H1 (cell line): ENCODE measurements at regions not wholly inside any gene's neighbourhood (a gene's known extent, or its start where the extent isn't known, plus 50 kb on each side); places are given as distances from the start of the nearest gene placed in this dataset.

ENCODE experiments used
- HDAC6 ChIP-seq: IDR thresholded peaks from one replicate; pipeline ENCODE4 v1.7.1; 2012; ENCODE audit warnings: low read depth, mild to moderate bottlenecking, inconsistent platforms, low read length, moderate library complexity
- ZNF274 ChIP-seq: IDR thresholded peaks from 2 replicates; pipeline ENCODE4 v1.7.0; 2012; ENCODE audit warnings: low read length, borderline replicate concordance; ENCODE audit errors: extremely low read depth
- TF ChIP-seq, protein P1 (sequence below): IDR thresholded peaks from 2 replicates; pipeline ENCODE4 v1.6.1; 2011; ENCODE audit warnings: low read depth, mild to moderate bottlenecking, low read length; ENCODE audit not compliant: insufficient read depth

DNA sequence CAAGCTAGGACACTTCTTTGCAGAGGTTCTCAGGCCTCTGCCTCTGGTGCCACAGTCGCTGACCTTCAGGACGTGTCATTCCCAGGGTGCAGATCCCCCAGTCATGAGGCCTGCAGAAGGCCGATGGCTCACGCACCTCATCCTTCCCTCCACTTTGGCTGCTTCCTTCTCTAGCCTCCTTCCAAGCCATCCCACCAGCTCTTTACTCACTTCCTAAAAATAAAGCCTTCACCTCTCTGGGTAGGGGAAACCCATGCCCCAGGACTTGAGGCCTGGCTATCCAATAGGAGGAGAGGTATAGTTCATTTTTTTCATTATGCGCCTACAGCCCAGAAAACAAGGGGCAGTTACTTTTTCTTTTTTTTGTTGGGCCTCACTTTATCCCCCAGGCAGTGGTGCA is 91.4 kb downstream of the B3GNT2 start (continued):
- TF ChIP-seq, protein P1, sequence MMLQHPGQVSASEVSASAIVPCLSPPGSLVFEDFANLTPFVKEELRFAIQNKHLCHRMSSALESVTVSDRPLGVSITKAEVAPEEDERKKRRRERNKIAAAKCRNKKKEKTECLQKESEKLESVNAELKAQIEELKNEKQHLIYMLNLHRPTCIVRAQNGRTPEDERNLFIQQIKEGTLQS: no peak
- TF ChIP-seq HDAC6 (no peak), ZNF274 (no peak)
